GM12873 (cell line): ENCODE measurements at regions not wholly inside any gene's neighbourhood (a gene's known extent, or its start where the extent isn't known, plus 50 kb on each side); places are given as distances from the start of the nearest gene placed in this dataset.

Experiments used
- CTCF ChIP-seq: IDR thresholded peaks from 2 replicates; pipeline ENCODE4 v1.5.1; 2012; ENCODE audit warnings: low read depth, mild to moderate bottlenecking, moderate library complexity, low read length, control low read depth; ENCODE audit not compliant: insufficient read depth; ENCODE audit errors: missing control alignments

GRCh38 chr7:12028508-12028907 lies 182.6 kb upstream of the TMEM106B start:
- TF ChIP-seq CTCF: no peak

- no peak for TF ChIP-seq CTCF
Observed at GRCh38 chr7:12030116-12030515, 181.0 kb upstream of the TMEM106B start.

GRCh38 chr7:12031186-12031585 lies 179.9 kb upstream of the TMEM106B start:
- no peak for TF ChIP-seq CTCF

- no peak for TF ChIP-seq CTCF
Observed at GRCh38 chr7:12031638-12032037, 179.5 kb upstream of the TMEM106B start.

GRCh38 chr7:12032146-12032545 lies 178.9 kb upstream of the TMEM106B start:
- TF ChIP-seq CTCF: no peak

GRCh38 chr7:12052211-12052610 lies 158.9 kb upstream of the TMEM106B start:
- TF ChIP-seq CTCF: no peak

GRCh38 chr7:12053561-12053960 lies 157.5 kb upstream of the TMEM106B start:
- TF ChIP-seq CTCF: no peak
